ENCODE measurements at regions not wholly inside any gene's neighbourhood (a gene's known extent, or its start where the extent isn't known, plus 50 kb on each side); places are given as distances from the start of the nearest gene placed in this dataset.

- DNase-seq (ENCODE audit: low read depth, low spot score) = no peak
- H3K27ac Mint-ChIP-seq (ENCODE audit: unreplicated experiment) = no peak overlapping the region
- peaks cover 4% of the 10 kb centered on the region for H3K27me3 Mint-ChIP-seq (ENCODE audit: low read depth)
- H3K4me3 Mint-ChIP-seq = no peak overlapping the region
- H3K4me1 Mint-ChIP-seq = no peaks in the 10 kb centered on the region
- TF ChIP-seq, protein P1, sequence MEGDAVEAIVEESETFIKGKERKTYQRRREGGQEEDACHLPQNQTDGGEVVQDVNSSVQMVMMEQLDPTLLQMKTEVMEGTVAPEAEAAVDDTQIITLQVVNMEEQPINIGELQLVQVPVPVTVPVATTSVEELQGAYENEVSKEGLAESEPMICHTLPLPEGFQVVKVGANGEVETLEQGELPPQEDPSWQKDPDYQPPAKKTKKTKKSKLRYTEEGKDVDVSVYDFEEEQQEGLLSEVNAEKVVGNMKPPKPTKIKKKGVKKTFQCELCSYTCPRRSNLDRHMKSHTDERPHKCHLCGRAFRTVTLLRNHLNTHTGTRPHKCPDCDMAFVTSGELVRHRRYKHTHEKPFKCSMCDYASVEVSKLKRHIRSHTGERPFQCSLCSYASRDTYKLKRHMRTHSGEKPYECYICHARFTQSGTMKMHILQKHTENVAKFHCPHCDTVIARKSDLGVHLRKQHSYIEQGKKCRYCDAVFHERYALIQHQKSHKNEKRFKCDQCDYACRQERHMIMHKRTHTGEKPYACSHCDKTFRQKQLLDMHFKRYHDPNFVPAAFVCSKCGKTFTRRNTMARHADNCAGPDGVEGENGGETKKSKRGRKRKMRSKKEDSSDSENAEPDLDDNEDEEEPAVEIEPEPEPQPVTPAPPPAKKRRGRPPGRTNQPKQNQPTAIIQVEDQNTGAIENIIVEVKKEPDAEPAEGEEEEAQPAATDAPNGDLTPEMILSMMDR (conservative IDR thresholded peaks at IDR 0.05) = no peak
- no peaks in the 10 kb centered on the region for H3K36me3 Mint-ChIP-seq (ENCODE audit: low read depth)
- no peaks in the 10 kb centered on the region for H3K9me3 Mint-ChIP-seq
Measured at GRCh38 chrX:5771441-5771840, 457.2 kb downstream of the NLGN4X start.

- Mint-ChIP-seq H3K4me3 (no peak overlapping the region), H3K9me3 (peaks cover 7% of the 10 kb centered on the region), H3K27ac (ENCODE audit: unreplicated experiment) (no peak overlapping the region), H3K4me1 (peaks cover 4% of the 10 kb centered on the region), H3K36me3 (ENCODE audit: low read depth) (peaks cover 5% of the 10 kb centered on the region), H3K27me3 (ENCODE audit: low read depth) (peaks cover 6% of the 10 kb centered on the region)
- DNase-seq (ENCODE audit: low read depth, low spot score) = no peak
- TF ChIP-seq, protein P1 (conservative IDR thresholded peaks at IDR 0.05) = no peak
Measured at GRCh38 chrX:5756616-5757015, 472.1 kb downstream of the NLGN4X start.

DNA sequence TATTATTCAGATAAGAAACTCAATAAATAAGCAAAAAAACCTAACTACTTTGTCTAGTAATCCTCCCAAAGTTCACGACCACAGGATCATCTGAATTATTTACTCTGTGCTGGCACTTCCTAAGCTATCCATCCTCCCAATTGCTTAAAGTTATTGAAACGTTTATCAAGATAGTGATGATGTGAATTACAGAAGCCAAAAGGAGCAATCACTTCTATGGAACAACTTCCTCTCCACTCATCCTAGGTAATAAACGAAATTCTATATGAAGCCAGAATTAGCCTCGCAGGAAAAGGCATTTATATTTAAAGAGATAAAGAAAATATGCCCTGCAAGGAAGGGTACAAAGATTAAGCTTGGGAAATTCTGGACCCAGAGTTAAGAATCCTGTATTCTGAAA, 475.4 kb downstream of the NLGN4X start:
- Mint-ChIP-seq H3K27ac (ENCODE audit: unreplicated experiment) (no peak overlapping the region), H3K27me3 (ENCODE audit: low read depth) (peaks cover 6% of the 10 kb centered on the region), H3K4me3 (no peak overlapping the region), H3K9me3 (peaks cover 5% of the 10 kb centered on the region), H3K4me1 (peaks cover 4% of the 10 kb centered on the region), H3K36me3 (ENCODE audit: low read depth) (no peaks in the 10 kb centered on the region)
- TF ChIP-seq, protein P1 (conservative IDR thresholded peaks at IDR 0.05) = no peak
- DNase-seq (ENCODE audit: low read depth, low spot score) = no peak

GRCh38 chrX:5752831-5753230, 475.8 kb downstream of the NLGN4X start:
- Mint-ChIP-seq H3K27ac (ENCODE audit: unreplicated experiment) (no peak overlapping the region), H3K9me3 (peaks cover 5% of the 10 kb centered on the region), H3K4me1 (peaks cover 4% of the 10 kb centered on the region), H3K36me3 (ENCODE audit: low read depth) (no peaks in the 10 kb centered on the region), H3K27me3 (ENCODE audit: low read depth) (peaks cover 6% of the 10 kb centered on the region), H3K4me3 (no peak overlapping the region)
- DNase-seq (ENCODE audit: low read depth, low spot score) = no peak
- TF ChIP-seq, protein P1 (conservative IDR thresholded peaks at IDR 0.05) = no peak

- TF ChIP-seq, protein P1 (conservative IDR thresholded peaks at IDR 0.05) = no peak
- no peak for DNase-seq (ENCODE audit: low read depth, low spot score)
- Mint-ChIP-seq H3K4me1 (peaks cover 4% of the 10 kb centered on the region), H3K36me3 (ENCODE audit: low read depth) (no peaks in the 10 kb centered on the region), H3K4me3 (no peak overlapping the region), H3K27ac (ENCODE audit: unreplicated experiment) (no peak overlapping the region), H3K27me3 (ENCODE audit: low read depth) (peaks cover 3% of the 10 kb centered on the region), H3K9me3 (peaks cover 5% of the 10 kb centered on the region)
Measured at GRCh38 chrX:5748586-5749150, 480.0 kb downstream of the NLGN4X start.

Data from neural crest cell (in vitro differentiated cells).